H7 (cell line): ENCODE measurements at regions not wholly inside any gene's neighbourhood (a gene's known extent, or its start where the extent isn't known, plus 50 kb on each side); places are given as distances from the start of the nearest gene placed in this dataset.
"Not testable (repeated sequence)": the region's sequence is repeated elsewhere in the genome, so short reads cannot be mapped to it uniquely, and the experiment has no call there.

Experiments used
- DNase-seq: peaks from one replicate; pipeline ENCODE4 v3.0.0; 2012
- H3K27me3 ChIP-seq: 2 replicates; pipeline ENCODE4 v1.6.0; 2011; ENCODE audit warnings: mild to moderate bottlenecking, low read length; ENCODE audit not compliant: control insufficient read depth, insufficient read depth
- H3K36me3 ChIP-seq: replicated peaks from 2 replicates; pipeline ENCODE4 v1.5.1; 2011; ENCODE audit warnings: low read length; ENCODE audit not compliant: control insufficient read depth, insufficient read depth
- H3K4me3 ChIP-seq: 2 replicates; pipeline ENCODE4 v1.5.1; 2011; ENCODE audit warnings: low read depth, mild to moderate bottlenecking, control low read depth, low read length, moderate library complexity; ENCODE audit not compliant: insufficient read depth

DNA sequence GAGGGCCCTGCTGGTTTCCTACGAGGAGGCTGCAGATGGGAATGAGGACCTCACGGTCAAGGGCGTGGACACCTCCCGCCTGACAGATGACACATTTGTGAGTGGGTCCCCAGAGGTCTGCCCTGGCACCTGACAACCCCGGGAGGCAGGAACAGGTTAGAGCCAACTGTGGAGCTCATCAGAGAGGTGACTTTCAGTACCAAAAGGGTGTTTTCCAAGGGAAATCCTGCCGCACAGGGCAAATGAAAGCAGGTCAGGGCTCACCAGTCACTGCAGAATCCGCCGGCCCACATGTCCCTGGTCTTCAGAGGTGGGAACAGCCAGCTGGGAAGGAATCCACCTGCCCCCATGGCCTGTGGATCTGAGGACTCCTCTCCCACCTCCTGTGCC, 176.9 kb downstream of the NPIPB11 start:
- not testable (repeated sequence) for H3K36me3 ChIP-seq, H3K27me3 ChIP-seq, H3K4me3 ChIP-seq, DNase-seq

- not testable (repeated sequence) for DNase-seq, H3K4me3 ChIP-seq, H3K36me3 ChIP-seq, H3K27me3 ChIP-seq
Measured at GRCh38 chr16:29228664-29229611, 177.6 kb downstream of the NPIPB11 start.

- H3K27me3 ChIP-seq, H3K4me3 ChIP-seq, H3K36me3 ChIP-seq: not testable (repeated sequence)
- DNase-seq: peak; percentile 49
Measured at GRCh38 chr16:29227751-29228663, 178.5 kb downstream of the NPIPB11 start.

- Histone ChIP-seq H3K36me3 (no peaks in the 10 kb centered on the region), H3K27me3 (no peaks in the 10 kb centered on the region), H3K4me3 (no peak overlapping the region)
- no peak for DNase-seq
Measured at GRCh38 chr16:29226782-29227181, 179.7 kb downstream of the NPIPB11 start.

DNA sequence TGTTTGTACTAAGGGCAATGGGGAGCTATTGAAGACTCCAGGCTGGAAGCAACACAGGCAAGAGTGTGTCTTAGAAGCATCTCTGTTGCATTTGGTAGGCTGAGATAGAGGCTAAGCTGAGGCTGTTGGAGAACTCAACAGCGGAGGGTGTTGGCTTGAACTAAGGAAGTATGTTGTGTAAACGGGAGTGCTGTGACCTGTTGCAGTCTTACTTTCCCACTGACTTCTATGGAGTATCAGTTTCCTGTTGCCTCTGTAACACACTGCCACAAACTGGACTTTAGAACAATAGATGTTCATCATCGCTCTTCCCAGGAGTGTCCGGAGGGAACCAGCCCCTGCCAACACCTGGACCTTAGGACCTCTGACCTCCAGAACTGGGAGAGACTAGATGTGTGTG, 181.8 kb downstream of the NPIPB11 start:
- not testable (repeated sequence) for H3K4me3 ChIP-seq, DNase-seq

DNA sequence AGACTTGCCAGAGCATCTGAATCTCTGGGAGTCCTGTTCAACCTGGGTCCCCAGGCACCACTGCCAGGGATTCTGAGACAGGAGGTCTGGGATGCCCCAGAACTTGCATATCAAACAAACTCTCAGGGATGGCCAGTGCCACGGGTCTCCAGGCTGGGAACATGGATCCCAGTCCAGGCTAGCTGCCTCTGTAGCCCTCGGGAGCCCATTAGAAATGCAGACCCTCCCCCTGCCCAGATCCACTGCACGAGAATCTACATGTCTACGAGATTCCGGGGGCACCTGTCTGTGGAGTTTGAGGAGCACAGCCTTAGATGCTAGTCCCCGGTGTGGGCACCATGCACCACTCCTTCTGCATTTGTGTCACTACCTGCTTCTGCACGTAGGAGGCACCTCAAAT, 183.9 kb downstream of the NPIPB11 start:
- not testable (repeated sequence) for H3K27me3 ChIP-seq, H3K4me3 ChIP-seq, H3K36me3 ChIP-seq, DNase-seq

More for the DNA sequence above, 181.8 kb downstream of the NPIPB11 start:
- H3K27me3 ChIP-seq, H3K36me3 ChIP-seq: not testable (repeated sequence)

DNA sequence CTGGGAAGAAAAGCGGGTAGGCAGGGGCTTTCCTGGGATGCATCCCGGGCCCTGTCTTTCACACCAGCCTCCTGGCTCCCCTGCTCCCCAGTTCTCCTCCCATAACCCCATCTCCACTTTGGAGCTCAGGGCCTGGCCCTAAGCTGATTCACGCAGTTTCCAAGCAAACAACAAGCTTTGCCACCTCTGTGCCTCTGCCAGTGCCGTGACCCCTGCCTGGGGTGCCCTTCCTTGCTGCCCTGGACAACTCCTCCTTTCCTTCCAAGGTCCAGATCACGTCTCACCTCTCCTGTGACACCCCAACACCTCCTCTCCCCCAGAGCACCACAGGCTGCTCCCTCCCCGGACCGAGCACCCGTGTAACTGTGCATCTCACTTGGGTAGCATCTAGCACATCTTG, 184.5 kb downstream of the NPIPB11 start:
- DNase-seq, H3K27me3 ChIP-seq, H3K36me3 ChIP-seq, H3K4me3 ChIP-seq: not testable (repeated sequence)

GRCh38 chr16:29221281-29221955, 185.1 kb downstream of the NPIPB11 start:
- H3K27me3 ChIP-seq, DNase-seq, H3K4me3 ChIP-seq, H3K36me3 ChIP-seq: not testable (repeated sequence)

DNA sequence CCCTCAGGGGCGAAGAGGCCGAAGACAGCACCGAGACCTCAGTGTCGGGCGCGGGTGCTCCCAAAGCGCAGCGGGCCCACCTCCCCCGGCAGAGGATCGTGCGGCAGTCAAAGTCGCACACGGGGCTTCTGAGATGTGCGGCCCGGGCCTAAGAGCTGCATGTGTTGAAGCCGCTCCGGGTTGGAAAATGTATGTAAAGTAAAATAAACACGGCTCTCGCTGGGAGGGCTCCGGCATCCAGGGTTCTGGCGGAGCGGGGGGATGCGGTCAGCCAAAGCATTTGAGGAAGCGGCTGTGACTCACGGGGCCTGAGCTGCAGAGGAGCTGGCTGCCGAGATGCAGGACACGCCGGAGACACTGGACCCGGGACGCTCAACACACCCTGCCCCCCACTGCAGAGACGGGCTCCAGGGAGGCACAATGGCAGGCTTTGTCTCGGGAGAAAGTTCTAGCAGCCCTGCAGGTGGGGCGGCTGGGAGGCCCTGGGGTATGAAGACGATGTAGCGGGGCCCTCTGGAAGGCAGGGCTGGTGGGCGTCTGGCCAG, 185.8 kb downstream of the NPIPB11 start:
- H3K4me3 ChIP-seq, H3K36me3 ChIP-seq, DNase-seq, H3K27me3 ChIP-seq: not testable (repeated sequence)

- H3K4me3 ChIP-seq, H3K27me3 ChIP-seq, DNase-seq, H3K36me3 ChIP-seq: not testable (repeated sequence)
Measured at GRCh38 chr16:29219966-29220646, 186.4 kb downstream of the NPIPB11 start.

DNA sequence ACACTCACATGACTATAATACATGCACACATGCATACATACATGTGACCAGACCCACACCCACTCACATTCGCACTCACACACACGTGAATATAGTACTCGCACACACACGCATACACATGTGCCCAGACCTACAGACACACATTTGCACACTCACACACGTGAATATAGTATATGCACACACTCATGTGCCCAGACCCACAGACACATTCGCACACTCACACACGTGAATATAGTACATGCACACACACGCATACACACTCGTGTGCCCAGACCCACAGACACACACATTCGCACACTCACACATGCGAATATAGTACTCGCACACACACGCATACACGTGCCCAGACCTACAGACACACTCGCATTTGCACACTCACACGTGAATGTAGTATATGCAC, 186.9 kb downstream of the NPIPB11 start:
- DNase-seq, H3K36me3 ChIP-seq, H3K4me3 ChIP-seq, H3K27me3 ChIP-seq: not testable (repeated sequence)

- H3K4me3 ChIP-seq, H3K27me3 ChIP-seq, DNase-seq: not testable (repeated sequence)
Measured at GRCh38 chr16:29218649-29219048, 187.9 kb downstream of the NPIPB11 start.

DNA sequence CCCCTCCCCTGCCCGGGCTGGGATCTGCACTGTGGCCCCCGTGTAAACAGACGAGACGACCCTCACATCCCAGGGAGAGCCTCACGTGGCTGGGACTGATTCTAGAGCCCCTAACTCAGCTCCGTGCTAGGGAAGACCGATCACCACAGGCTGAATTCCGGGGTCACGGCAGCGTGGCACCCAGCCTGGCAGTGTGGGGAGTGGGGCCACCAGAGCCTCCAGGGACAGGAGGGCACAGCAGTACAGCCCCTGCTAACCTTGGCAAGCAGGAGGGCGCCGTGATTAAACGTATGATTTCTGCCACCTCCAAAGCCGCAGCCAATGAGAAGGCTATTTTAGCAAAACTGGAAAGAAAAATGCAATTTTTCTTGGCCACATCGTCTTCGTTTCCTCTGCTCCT, 188.3 kb downstream of the NPIPB11 start:
- not testable (repeated sequence) for H3K4me3 ChIP-seq, DNase-seq, H3K36me3 ChIP-seq, H3K27me3 ChIP-seq

More at GRCh38 chr16:29218649-29219048, 187.9 kb downstream of the NPIPB11 start:
- not testable (repeated sequence) for H3K36me3 ChIP-seq

GRCh38 chr16:29217752-29218126, 188.8 kb downstream of the NPIPB11 start:
- not testable (repeated sequence) for DNase-seq, H3K4me3 ChIP-seq, H3K36me3 ChIP-seq, H3K27me3 ChIP-seq
